ENCODE measurements at regions not wholly inside any gene's neighbourhood (a gene's known extent, or its start where the extent isn't known, plus 50 kb on each side); places are given as distances from the start of the nearest gene placed in this dataset.

DNA sequence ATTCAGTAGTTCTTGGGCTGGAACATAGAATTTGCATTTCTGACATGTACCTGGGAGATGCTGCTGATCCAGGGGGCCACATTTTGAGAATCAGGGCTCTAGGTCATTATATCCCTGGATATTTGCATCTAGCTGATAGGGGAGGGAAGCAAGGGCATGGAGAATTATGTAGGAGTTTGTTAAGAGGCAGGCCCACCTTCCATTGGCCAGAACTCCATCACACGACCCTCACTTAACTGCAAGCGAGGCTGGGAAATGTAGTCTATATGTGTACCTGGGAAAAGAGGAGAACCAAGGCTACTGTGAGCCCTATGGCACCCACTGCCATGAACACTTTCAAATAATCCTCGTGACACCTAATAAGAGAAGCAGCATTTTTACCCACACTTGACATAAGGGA is 657.6 kb downstream of the MED13L start:
- Histone ChIP-seq H3K9me3 (no peaks in the 10 kb centered on the region), H3K4me3 (no peak overlapping the region), H3K27me3 (no peaks in the 10 kb centered on the region), H3K36me3 (no peaks in the 10 kb centered on the region), H3K27ac (no peak overlapping the region), H3K4me1 (no peaks in the 10 kb centered on the region)
- intact Hi-C loops (cut with DNase I; ENCODE audit: low total_unique reads) = no loop called here
- no peak for TF ChIP-seq POLR2A (IDR thresholded peaks at IDR 0.05)
- TF ChIP-seq, protein P1, sequence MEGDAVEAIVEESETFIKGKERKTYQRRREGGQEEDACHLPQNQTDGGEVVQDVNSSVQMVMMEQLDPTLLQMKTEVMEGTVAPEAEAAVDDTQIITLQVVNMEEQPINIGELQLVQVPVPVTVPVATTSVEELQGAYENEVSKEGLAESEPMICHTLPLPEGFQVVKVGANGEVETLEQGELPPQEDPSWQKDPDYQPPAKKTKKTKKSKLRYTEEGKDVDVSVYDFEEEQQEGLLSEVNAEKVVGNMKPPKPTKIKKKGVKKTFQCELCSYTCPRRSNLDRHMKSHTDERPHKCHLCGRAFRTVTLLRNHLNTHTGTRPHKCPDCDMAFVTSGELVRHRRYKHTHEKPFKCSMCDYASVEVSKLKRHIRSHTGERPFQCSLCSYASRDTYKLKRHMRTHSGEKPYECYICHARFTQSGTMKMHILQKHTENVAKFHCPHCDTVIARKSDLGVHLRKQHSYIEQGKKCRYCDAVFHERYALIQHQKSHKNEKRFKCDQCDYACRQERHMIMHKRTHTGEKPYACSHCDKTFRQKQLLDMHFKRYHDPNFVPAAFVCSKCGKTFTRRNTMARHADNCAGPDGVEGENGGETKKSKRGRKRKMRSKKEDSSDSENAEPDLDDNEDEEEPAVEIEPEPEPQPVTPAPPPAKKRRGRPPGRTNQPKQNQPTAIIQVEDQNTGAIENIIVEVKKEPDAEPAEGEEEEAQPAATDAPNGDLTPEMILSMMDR (IDR thresholded peaks at IDR 0.05) = no peak
- no peak for TF ChIP-seq EP300 (IDR thresholded peaks at IDR 0.05; ENCODE audit: low read depth)
- no peak for TF ChIP-seq POLR2AphosphoS5 (IDR thresholded peaks at IDR 0.05)
- WGBS, 2 donors (ENCODE audit: low coverage in 1 of 2) = 45% methylated on average over 3 of the region's 3 CpGs; no CpG with 5 or more reads in 1 of the 2 donors
- DNase-seq = no peak
- in situ Hi-C loops (cut with MboI; ENCODE audit: low pct_ligation_motif_present in 1 of 4, low pct_unique_long_range_greater_than_20kb in 1 of 4, low sequenced_read_pairs in 3 of 4) = no loop called here

DNA sequence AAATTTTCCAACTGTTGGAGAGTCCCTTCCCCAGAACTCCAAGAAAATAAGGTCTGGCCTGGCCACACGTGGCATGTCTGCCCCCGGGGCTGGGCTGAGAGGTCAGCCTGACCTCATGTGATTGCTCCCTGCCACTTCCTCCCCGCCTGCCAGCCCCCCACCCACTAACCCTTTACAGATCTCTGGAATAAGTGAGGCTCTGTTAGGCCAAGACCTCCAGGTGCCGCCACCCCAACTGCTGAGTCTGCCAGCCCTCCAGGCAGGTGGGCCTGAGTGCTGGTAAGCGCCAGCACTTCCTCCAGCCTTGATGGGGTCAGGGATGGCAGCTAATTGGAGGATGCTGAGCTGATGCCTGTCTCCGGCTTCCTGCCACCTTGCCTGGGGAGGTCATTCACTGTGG is 658.4 kb downstream of the MED13L start:
- H3K36me3 ChIP-seq = no peaks in the 10 kb centered on the region
- H3K4me1 ChIP-seq = no peaks in the 10 kb centered on the region
- H3K27me3 ChIP-seq = peaks cover 3% of the 10 kb centered on the region
- intact Hi-C loops (cut with DNase I; ENCODE audit: low total_unique reads) = no loop called here
- no peak overlapping the region for H3K4me3 ChIP-seq
- TF ChIP-seq POLR2AphosphoS5 (IDR thresholded peaks at IDR 0.05) (no peak), POLR2A (IDR thresholded peaks at IDR 0.05) (no peak), EP300 (IDR thresholded peaks at IDR 0.05; ENCODE audit: low read depth) (no peak)
- TF ChIP-seq, protein P1 (IDR thresholded peaks at IDR 0.05) = no peak
- no peak overlapping the region for H3K27ac ChIP-seq
- DNase-seq = no peak
- in situ Hi-C loops (cut with MboI; ENCODE audit: low pct_ligation_motif_present in 1 of 4, low pct_unique_long_range_greater_than_20kb in 1 of 4, low sequenced_read_pairs in 3 of 4) = no loop called here
- 64% methylated on average over 5 of the region's 6 CpGs; no CpG with 5 or more reads in 1 of the 2 donors for WGBS, 2 donors (ENCODE audit: low coverage in 1 of 2)
- no peaks in the 10 kb centered on the region for H3K9me3 ChIP-seq

DNA sequence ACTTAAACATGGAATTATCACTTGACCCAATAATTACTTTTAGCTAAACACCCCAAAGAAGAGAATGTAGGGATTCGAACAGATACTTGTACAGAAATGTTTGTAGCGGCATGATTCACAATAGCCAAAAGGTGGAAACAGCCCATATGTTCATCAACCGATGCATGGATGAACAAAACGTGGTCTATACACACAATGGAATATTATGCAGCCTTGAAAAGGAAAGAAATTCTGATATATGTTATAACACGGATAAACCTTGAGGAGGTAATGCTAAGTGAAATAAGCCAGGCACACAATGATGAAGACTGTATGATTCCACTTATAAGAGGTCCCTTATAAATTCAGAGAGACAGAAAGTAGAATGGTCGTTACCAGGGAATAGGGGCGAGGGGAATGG is 659.4 kb downstream of the MED13L start:
- DNase-seq = no peak
- Histone ChIP-seq H3K27me3 (peaks cover 3% of the 10 kb centered on the region), H3K9me3 (no peaks in the 10 kb centered on the region), H3K4me3 (no peak overlapping the region), H3K27ac (no peak overlapping the region), H3K36me3 (no peaks in the 10 kb centered on the region), H3K4me1 (no peaks in the 10 kb centered on the region)
- TF ChIP-seq POLR2AphosphoS5 (IDR thresholded peaks at IDR 0.05) = no peak
- TF ChIP-seq EP300 (IDR thresholded peaks at IDR 0.05; ENCODE audit: low read depth) = no peak
- TF ChIP-seq, protein P1 (IDR thresholded peaks at IDR 0.05) = no peak
- no peak for TF ChIP-seq POLR2A (IDR thresholded peaks at IDR 0.05)
- in situ Hi-C loops (cut with MboI; ENCODE audit: low pct_ligation_motif_present in 1 of 4, low pct_unique_long_range_greater_than_20kb in 1 of 4, low sequenced_read_pairs in 3 of 4) (no loop called here), intact Hi-C loops (cut with DNase I; ENCODE audit: low total_unique reads) (no loop called here)
- WGBS, 2 donors (ENCODE audit: low coverage in 1 of 2) = 90 to 98% methylated on average over 7 of the region's 7 CpGs

DNA sequence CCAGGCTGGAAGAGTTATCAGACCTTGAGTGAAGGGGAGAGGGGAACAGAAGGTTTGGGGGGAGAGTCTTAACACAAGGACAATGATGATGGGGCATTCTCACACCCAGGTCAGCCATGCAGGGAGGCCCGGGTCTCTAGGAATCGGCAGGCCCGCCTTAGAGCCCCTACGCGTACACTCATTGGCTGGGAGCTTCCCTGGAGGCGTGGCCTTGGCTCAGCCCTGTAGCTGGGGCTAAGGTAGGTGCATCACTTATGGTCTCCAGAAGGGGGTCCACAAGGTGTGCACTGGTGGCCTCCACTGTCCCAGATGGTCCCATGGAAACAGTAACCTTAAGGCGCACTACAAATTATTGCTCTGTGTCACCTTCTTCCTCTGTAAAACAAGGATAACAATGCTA is 660.1 kb downstream of the MED13L start:
- Histone ChIP-seq H3K4me1 (no peaks in the 10 kb centered on the region), H3K27ac (no peak overlapping the region), H3K4me3 (no peak overlapping the region), H3K36me3 (no peaks in the 10 kb centered on the region), H3K27me3 (peaks cover 3% of the 10 kb centered on the region), H3K9me3 (no peaks in the 10 kb centered on the region)
- DNase-seq = no peak
- intact Hi-C loops (cut with DNase I; ENCODE audit: low total_unique reads) (no loop called here), in situ Hi-C loops (cut with MboI; ENCODE audit: low pct_ligation_motif_present in 1 of 4, low pct_unique_long_range_greater_than_20kb in 1 of 4, low sequenced_read_pairs in 3 of 4) (no loop called here)
- 83% methylated on average over 7 of the region's 7 CpGs; no CpG with 5 or more reads in 1 of the 2 donors for WGBS, 2 donors (ENCODE audit: low coverage in 1 of 2)
- no peak for TF ChIP-seq POLR2A (IDR thresholded peaks at IDR 0.05)
- no peak for TF ChIP-seq EP300 (IDR thresholded peaks at IDR 0.05; ENCODE audit: low read depth)
- TF ChIP-seq, protein P1 (IDR thresholded peaks at IDR 0.05) = no peak
- no peak for TF ChIP-seq POLR2AphosphoS5 (IDR thresholded peaks at IDR 0.05)
